HG03159 (cell line): ENCODE measurements at regions not wholly inside any gene's neighbourhood (a gene's known extent, or its start where the extent isn't known, plus 50 kb on each side); places are given as distances from the start of the nearest gene placed in this dataset.

Experiments
- ATAC-seq: cut with Tn5 transposase; IDR thresholded peaks from one replicate; pipeline ENCODE4 v1.9.1; 2021; ENCODE audit warnings: mild to moderate bottlenecking, moderate library complexity; ENCODE audit not compliant: unreplicated experiment

DNA sequence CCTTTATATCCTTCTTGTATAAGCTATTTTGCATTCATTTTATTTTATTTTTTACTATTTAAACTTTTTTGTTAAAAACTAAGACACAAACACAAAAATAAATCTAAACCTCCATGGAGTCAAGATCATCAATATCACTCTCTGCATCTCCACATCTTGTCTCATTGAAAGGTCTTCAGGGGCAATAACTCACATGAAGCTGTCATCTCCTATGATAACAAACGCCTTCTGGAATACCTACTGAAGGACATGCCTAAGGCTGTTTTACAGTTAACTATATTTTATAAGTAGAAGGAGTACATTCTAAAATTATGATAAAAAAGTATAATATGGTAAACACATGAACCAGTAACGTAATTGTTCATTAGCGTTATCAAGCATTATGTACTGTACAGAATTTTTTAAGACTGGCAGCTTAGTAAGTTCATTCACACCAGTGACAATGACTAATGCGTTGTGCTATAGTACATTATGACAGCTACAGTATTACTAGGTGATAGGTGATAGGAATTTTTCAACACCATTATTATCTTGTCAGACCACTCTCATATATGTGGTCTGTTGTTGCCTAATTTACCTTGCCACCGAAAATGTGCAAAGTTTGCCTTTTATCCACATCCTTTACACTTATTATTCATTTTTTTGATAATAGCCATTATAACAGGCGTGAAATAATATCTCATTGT lies 390.7 kb upstream of the SLITRK1 start:
- ATAC-seq, result no peak

DNA sequence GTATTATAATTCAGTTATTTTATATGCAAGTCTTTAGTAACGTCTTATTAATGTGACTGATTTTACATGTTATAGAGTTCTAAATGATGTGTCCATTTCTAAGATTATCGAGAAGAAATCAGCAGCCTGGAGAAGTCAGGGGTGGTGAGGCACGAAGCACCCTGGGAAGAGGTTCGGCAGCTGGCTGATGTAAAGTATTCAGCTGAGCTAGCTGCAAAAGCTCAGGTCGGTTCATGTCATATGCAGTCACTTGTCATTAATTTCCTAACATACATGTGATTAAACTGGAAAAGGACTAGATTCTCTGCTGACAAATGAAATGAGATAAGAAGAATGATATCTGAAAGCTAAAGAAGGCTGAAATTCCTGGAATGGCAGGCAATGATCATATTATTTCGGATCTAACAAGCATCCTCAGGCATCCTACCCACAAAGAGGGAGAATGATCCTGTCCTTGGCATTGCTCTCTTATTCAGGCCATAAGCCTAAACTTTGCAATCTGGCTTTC lies 383.0 kb upstream of the SLITRK1 start:
- no peak for ATAC-seq

DNA sequence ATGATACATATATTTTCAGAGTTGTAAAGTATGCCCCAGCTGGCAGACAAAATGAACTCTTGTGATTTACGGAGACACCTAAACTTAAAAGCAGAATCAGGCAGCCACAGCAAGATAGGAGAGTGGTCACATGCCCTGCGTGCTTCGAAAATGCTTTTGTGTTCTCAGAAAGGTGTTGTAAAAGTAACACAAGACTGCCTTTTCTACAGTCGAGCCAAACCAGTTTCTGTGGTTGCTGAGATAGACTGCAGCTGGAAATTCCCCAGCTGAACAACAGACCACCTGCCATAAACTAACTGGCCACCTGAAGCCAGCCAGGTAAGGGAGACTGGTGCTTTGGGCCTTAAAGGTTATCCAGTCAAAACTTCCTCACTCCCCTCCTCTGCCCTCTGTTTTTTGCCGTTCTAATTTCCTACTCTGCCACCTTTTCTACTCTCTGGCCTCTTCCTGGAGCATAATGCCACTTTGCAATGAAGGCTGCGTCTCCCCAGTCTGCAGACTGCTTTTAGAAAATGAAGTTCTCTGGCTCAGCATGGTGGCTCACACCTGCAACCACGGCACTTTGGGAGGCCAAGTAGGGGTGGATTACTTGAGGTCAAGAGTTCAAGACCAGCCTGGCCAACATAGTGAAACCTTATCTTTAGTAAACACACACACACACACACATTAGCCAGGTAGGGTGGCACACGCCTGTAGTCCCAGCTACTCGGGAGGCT lies 381.2 kb upstream of the SLITRK1 start:
- no peak for ATAC-seq

DNA sequence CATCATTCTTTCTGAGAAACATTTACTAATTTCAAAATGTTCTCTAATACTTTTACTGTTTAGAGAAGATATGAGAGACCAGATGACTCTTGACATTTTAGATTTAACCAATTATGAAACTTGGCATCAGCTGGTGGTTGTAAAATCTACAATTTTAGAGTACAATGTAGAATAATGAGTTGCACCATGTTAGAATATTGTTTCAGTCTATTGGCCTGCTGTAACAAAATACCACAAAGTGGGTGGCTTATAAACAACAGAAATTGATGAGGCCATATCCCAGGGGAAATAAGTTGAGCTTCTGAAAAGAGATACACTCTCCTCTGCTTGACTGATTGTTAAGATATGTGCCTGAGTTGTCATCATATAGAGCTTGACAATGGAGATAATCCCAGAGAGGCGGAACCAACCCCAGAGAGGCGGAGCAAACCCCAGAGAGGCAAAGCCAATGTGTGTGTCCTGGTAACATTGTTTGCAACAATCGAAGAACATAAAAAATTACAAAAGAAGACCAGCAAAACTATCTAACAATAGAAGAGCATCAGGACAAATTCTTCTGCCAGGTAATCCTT lies 373.0 kb upstream of the SLITRK1 start:
- ATAC-seq, result no peak

DNA sequence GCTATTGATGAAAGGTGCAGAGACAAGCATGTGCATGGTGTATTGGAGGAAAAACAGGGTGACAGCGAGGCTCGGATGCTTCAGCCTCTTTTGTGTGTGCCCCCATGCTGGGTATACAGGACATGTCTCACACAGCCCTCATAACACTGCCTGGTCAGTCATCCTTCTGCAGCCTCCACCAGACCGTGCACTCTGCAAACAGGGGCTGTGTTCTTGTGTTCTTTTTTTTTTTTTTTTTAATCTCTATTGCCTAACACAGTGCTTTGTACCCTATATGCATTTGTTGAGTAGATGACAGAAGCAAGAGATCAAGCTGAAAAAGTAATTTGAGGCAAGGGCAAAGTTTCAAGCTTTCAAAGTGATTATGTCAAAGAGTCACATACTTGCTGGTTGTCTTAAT lies 367.2 kb upstream of the SLITRK1 start:
- ATAC-seq, result no peak

DNA sequence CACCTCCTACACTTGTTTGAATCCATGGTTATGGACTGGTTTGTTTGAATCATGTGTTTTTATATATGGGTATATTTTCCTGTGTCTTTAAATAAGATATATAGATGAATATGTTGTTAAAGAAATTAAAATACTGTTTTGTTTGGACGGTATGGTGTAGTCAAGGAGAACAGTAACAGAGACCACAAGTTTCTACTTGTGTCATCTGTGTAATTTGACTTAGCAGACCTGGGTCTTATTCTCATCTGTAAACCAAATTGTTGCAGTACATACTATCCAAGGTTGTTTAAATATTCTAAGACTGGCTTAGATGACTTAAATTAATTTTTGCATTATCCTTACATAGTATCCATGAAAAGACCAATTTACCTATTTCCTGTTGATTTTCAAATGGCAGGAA lies 361.1 kb upstream of the SLITRK1 start:
- no peak for ATAC-seq

DNA sequence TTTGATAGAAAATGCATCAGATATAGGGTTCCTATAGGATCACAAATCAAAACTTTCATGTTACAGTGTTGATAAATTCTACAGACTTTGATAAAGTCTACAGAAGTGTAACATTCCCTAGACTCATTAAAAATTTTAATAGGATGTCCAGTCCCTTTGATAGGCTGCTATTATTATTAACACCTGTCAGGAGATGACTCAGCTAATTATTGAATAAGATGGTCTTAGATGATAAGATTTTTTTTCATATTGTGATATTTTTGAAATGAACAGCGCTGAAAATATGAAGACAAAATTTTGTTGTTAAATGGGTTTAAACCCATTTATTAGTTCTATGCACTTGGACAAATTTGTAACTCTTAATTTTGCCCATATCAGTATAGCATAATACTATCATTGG lies 356.8 kb upstream of the SLITRK1 start:
- ATAC-seq, result no peak

DNA sequence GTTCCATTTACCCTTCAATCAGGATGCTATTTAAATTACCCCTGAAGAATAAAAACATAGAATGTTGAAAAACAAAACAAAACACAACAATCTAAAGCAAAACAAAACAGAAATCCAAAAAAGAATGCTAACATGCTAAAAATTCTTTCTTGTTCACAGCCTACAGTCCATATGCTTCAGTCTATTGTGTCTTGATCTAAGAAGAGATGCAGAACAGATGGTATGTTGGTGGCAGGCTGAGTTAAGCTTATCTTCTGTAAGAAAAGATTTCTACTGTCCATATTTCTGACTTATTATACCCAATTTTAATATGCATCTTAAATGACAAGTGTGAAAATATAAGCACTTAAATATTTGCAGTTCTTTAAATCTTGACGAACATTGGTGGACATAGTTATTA lies 356.1 kb upstream of the SLITRK1 start:
- ATAC-seq, result no peak

DNA sequence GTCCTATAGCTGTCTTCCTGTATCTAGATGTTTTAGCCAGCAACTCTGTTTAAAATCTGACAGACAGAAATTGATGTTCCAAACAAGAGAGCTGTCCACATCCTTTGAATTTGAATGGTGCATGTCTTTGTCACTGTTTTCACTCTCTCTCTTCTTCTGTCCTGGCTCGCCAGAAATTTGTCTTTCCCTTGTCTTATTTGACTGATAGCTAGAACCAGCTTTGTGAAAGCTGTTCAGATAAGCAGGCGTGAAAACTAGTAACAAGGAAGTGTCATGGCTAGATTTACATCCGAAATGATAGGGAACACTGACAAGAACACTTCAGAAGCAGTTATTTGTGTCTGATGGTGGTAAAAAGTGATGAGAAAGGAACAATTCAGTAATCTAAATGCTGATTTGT lies 354.9 kb upstream of the SLITRK1 start:
- ATAC-seq, result no peak

DNA sequence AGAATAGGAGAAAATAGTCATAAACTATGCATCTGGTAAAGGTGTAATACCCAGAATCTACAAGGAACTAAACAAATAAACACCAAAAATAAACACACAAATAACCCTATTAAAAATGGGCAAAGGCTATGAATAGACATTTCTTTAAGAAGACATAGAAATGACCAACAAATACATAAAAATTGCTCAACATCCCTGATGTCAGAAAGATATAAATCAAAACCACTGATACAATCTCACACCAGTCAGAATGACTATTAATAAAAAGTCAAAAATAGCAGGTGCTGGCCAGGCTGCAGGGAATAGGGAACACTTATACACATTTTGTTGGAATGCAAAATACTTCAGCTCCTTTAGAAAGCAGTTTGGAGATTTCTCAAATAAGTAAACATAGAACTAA lies 352.1 kb upstream of the SLITRK1 start:
- no peak for ATAC-seq

DNA sequence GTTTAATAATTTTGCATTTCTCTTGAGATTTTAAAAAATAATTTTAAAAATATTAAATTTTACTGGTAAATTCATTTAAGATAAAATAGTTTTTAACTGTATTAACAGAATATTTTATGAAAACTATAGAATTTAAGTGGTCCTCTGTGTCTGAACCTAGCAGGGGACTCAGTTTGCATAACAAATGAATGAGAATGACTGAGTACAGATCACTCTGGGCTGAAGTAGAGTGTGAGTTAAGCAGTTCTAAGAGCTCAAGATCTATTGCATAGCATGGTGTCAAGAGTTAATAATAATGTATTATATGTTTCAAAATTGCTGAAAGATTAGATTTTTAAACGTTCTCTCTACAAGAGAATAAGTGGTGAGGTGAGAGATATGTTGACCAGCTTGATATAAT lies 348.3 kb upstream of the SLITRK1 start:
- no peak for ATAC-seq

DNA sequence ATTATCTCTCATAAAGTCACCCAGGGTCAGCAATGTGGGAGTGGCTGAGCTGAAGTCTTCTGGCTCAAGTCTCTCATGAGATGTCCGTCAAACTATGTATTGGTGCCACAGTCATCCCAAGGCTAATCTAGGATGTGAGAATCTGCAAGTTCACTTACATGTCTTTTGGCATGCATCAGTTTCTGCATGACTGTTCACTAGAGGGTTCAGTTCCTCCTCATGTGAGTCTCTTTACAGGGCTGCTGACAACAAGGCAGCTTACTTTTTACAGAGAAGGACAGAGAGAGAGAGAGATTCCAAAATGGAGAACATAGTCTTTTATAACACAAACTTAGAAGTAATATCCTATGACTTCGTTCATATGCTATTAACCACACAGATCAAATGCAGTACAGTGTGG lies 328.8 kb upstream of the SLITRK1 start:
- no peak for ATAC-seq

DNA sequence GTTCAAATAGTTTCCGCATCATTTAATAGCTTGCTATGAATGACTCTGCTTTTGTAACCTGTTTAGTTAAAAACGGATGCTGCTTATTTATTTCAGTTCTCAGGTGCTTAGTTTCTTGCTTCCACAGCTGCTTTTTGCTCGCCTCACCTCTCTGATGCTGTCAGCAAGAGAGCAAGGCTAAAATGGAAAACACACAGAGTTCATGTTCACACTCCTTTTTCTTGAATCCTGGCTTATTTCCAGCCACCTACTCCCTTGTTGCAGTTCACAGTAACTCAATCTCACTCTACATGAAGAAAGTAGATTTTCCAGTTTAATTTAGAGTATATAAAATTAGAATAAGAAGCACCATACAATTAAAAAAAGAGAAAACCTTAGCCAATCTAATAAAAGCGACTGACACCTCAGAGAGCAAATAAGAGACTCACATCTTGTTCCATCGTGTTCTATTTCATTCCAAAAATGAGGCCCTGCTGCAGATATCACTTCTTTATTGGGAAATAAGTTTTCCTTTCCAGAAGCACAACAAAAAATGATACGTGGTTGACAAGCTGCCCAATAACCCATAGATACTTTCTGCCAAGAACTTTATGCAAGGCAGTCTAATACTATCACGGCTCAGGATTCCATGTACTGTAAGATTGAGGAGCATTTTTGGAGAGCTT lies 326.1 kb upstream of the SLITRK1 start:
- ATAC-seq, result no peak

DNA sequence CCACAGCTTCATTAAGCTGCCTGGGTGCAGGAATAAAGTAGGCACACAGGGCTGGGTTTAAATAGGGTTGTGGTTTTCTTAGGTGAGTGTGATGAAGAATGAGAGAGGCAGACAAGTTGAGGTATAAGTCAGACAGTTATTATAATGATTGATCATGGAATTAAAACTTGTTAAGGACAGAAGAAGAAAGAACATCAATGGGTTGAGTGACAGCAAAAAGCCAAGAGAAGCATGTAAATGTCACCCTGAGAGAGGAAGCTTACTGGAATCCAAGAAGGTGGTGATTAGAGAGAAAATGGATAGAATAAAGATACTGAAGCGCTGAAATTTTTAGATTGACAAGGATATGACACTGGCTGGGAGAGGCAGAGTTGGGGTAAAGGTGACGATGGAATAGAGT lies 325.2 kb upstream of the SLITRK1 start:
- no peak for ATAC-seq

DNA sequence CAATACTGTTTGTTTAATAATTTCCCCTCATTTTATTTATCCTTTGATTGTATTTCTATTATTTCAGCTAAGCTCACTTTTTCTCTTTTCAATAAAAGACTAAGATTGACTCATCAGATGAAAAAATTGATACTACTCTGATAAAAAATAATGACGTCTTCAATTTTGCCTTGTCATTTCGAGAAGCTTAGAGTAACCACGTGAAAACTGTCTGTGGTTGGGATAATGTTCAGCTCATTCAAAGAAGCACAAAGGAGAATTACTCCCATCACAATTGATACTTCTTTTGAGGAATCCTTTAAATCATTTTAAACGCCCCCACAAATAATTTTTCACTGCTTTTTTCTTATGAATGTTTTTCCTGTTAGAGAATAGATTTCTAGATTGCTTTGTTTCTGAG lies 318.7 kb upstream of the SLITRK1 start:
- ATAC-seq, result no peak

DNA sequence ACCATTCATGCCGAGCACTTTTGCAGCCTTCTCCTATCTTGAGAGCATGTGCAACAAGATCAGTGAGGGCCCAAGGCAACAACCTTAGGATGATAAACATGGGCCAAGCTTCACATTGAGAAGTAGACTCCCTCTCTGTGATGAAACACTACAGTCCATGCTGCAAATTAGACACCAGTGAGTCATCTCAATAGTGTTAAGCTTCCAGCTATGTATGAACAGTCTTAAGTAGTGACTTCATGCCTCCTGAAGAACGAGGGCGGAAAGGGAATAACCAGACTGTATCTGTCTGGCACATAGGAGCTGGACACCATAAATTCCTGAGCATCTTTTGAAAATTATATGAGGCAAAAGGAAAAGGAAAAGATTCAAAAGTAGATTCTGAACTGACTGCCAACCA lies 309.9 kb upstream of the SLITRK1 start:
- ATAC-seq, result no peak

DNA sequence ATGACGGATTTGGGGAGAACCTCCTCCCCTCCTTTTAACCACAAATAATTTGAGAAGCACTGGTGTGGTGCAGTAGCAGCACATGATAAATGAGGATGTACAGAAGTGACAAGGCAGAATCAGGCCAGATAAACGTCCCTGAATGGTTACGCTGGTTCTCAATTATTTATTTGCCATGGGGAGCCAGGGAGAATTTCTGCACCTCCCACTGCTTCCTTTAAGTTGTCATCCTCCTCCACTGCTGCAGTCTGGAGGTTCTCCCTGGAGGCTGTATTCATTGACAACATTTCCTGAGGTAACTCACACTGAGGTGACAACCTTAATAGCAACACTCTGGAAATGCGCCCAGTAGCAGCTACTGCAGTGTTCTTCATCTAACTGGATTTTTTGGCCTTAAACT lies 308.9 kb upstream of the SLITRK1 start:
- no peak for ATAC-seq

DNA sequence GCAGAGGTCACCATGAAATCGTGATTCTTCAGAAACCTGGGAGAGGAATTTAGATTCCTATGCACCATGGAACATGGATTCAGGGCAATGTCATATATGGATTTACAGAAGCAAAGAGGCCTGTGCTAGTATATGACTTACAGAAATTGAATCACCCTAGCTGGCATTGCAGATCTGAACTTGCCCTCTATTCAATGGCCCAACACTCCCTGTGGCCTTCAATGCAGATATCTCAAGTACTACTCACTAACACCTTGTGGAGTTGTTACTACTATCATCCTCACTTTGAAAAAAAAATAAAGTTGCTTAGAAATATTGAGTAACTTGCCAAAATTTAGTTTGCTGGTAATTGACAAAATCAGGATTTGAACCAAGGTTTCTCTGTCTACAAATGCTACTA lies 305.4 kb upstream of the SLITRK1 start:
- no peak for ATAC-seq

DNA sequence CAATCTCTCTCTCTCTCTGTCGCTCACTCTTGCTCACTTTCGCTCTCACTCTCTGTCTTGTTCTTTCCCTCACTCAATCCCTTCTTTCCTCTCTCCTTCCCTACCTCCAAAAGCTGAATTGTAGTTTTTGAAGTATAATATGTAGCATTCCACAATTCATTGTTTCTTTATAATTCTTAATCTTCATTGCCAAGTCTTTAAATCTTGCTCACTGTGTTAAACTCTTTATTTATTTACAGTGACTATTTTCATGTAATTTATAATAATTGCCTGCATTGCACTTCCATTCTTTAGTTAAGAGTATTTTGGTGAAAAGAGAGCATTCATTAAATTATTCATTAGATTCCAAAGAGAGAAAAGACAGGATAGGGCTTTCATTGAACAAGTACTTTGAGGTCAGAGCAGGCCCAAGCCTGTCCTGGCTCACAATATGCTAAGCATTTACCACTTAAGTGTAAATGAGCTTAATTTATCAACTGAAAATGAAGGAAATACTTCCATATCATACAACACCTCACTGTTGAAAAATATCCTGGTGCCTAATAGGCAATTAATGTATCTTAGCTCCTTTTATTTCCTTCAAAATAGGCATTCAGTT lies 257.4 kb upstream of the SLITRK1 start:
- ATAC-seq, result no peak

DNA sequence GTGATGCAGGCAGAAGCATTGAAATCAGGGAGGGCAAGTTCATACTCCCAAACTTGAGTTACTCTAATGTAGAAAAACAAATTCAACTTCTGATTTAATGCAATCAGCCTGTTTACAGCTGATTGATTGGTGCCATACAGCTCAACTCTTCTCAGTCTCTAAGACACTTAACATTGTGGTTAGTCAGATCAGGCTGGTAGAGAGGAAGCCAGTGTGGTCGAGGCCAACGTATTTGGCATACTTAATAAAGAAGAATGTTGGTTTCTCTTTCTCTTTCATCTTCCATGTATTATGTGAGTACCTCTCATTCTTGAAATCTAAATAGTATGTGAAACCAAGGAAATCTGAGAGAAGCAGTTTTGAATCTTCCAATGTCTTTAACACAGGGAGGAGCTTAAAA lies 255.0 kb upstream of the SLITRK1 start:
- ATAC-seq, result peak; percentile 95

DNA sequence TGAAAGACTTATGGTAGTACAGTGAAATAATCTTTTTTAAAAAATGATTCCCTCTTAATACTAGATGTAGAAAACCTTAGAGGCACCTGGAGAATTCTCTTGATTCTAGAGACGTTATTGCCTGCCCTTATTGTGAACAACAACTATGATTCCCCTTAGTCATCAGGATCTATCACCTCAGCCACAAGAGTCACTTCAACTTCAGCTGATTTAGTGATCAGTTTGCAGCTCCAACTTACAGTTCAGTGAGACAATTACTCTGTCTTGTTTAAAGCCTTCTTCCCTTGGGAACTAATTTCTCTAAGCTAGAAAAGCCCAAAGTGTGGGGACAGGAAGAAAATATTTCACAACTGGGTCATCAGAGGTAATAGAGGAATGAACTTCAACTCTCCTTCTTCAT lies 254.3 kb upstream of the SLITRK1 start:
- no peak for ATAC-seq
